Activated gamma-delta T cell (primary cell): ENCODE measurements at regions not wholly inside any gene's neighbourhood (a gene's known extent, or its start where the extent isn't known, plus 50 kb on each side); places are given as distances from the start of the nearest gene placed in this dataset.

Experiments used
- DNase-seq: peaks from one replicate; lab custom pipeline; 2025; lab: John Stamatoyannopoulos, UW

- DNase-seq, result no peak
Observed at GRCh38 chr2:185147361-185147760, 549.0 kb downstream of the ZNF804A start.

GRCh38 chr2:185152186-185152585 lies 553.9 kb downstream of the ZNF804A start:
- no peak for DNase-seq

- DNase-seq, result no peak
Observed at GRCh38 chr2:185161701-185162100, 563.4 kb downstream of the ZNF804A start.

GRCh38 chr2:185174353-185174752 lies 564.3 kb upstream of the FSIP2 start:
- no peak for DNase-seq

GRCh38 chr2:185179743-185180142 lies 558.9 kb upstream of the FSIP2 start:
- no peak for DNase-seq

GRCh38 chr2:185181901-185182300 lies 556.7 kb upstream of the FSIP2 start:
- DNase-seq, result no peak

GRCh38 chr2:185185044-185185443 lies 553.6 kb upstream of the FSIP2 start:
- DNase-seq, result no peak

- DNase-seq, result no peak
Observed at GRCh38 chr2:185187421-185187820, 551.2 kb upstream of the FSIP2 start.

- no peak for DNase-seq
Observed at GRCh38 chr2:185188656-185189055, 549.9 kb upstream of the FSIP2 start.

GRCh38 chr2:185201063-185201462 lies 537.5 kb upstream of the FSIP2 start:
- no peak for DNase-seq

GRCh38 chr2:185202381-185202780 lies 536.2 kb upstream of the FSIP2 start:
- no peak for DNase-seq

- DNase-seq, result no peak
Observed at GRCh38 chr2:185202945-185203528, 535.6 kb upstream of the FSIP2 start.

GRCh38 chr2:185208261-185208660 lies 530.3 kb upstream of the FSIP2 start:
- no peak for DNase-seq

- no peak for DNase-seq
Observed at GRCh38 chr2:185215497-185215896, 523.1 kb upstream of the FSIP2 start.

GRCh38 chr2:185219981-185220380 lies 518.6 kb upstream of the FSIP2 start:
- no peak for DNase-seq

GRCh38 chr2:185222311-185222710 lies 516.3 kb upstream of the FSIP2 start:
- no peak for DNase-seq

GRCh38 chr2:185227391-185227790 lies 511.2 kb upstream of the FSIP2 start:
- DNase-seq, result no peak

GRCh38 chr2:185239491-185239890 lies 499.1 kb upstream of the FSIP2 start:
- DNase-seq, result no peak

GRCh38 chr2:185240796-185241195 lies 497.8 kb upstream of the FSIP2 start:
- DNase-seq, result no peak

- DNase-seq, result no peak
Observed at GRCh38 chr2:185241556-185241955, 497.0 kb upstream of the FSIP2 start.

GRCh38 chr2:185242462-185242861 lies 496.1 kb upstream of the FSIP2 start:
- DNase-seq, result no peak

- no peak for DNase-seq
Observed at GRCh38 chr2:185245216-185245615, 493.4 kb upstream of the FSIP2 start.

GRCh38 chr2:185245806-185246205 lies 492.8 kb upstream of the FSIP2 start:
- DNase-seq, result no peak

- no peak for DNase-seq
Observed at GRCh38 chr2:185246717-185247116, 491.9 kb upstream of the FSIP2 start.

GRCh38 chr2:185255566-185255965 lies 483.0 kb upstream of the FSIP2 start:
- DNase-seq, result no peak
